Caco-2 (cell line): ENCODE measurements at regions not wholly inside any gene's neighbourhood (a gene's known extent, or its start where the extent isn't known, plus 50 kb on each side); places are given as distances from the start of the nearest gene placed in this dataset.

Experiments
- BruUV-seq: library from RNA; stranded (reverse); fragments of 400-500 nt; replicated peaks from 2 replicates; lab custom pipeline; 2021; lab: Mats Ljungman, UMichigan
- CTCF ChIA-PET: fragments of 300-600 bp; sonication (Branson Sonifier 250); formaldehyde crosslinking; loops from one replicate; lab custom pipeline; 2022; ENCODE audit warnings: antibody characterized with exemption; lab: Charles Lee
- POLR2A ChIA-PET: fragments of 300-600 bp; sonication (Branson Sonifier 250); formaldehyde crosslinking; loops from one replicate; lab custom pipeline; 2022; ENCODE audit warnings: antibody characterized with exemption; lab: Charles Lee
- DNase-seq, 2 experiments: peaks; one replicate each; pipeline versions ENCODE4 v3.0.0 to v3.0.0-alpha.2; 2020 to 2022
- H3K27me3 ChIP-seq: replicated peaks from 2 replicates; pipeline ENCODE4 v1.6.0; 2011; ENCODE audit warnings: low read length; ENCODE audit not compliant: control insufficient read depth, insufficient read depth
- H3K36me3 ChIP-seq: 2 replicates; pipeline ENCODE4 v1.5.1; 2011; ENCODE audit warnings: low read length; ENCODE audit not compliant: control insufficient read depth, insufficient read depth
- H3K4me1 ChIP-seq: fragments of 250-450 bp; sonication (Bioruptor Pico); 2 replicates; pipeline ENCODE4 v1.5.1; 2020; ENCODE audit warnings: mild to moderate bottlenecking
- H3K4me3 ChIP-seq: 2 replicates; pipeline ENCODE4 v1.5.1; 2011; ENCODE audit warnings: low read depth, mild to moderate bottlenecking, control low read depth, low read length
- H3K9me3 ChIP-seq: fragments of 250-450 bp; sonication (Bioruptor Pico); 2 replicates; pipeline ENCODE4 v1.5.1; 2020; ENCODE audit warnings: mild to moderate bottlenecking, moderate library complexity
- H3K27ac Mint-ChIP-seq: one replicate; pipeline ENCODE4 v1.8.0; 2022; ENCODE audit warnings: mixed read lengths; ENCODE audit not compliant: unreplicated experiment
- H3K27me3 Mint-ChIP-seq: one replicate; pipeline ENCODE4 v1.8.0; 2022; ENCODE audit warnings: mixed read lengths; ENCODE audit not compliant: insufficient read depth, unreplicated experiment
- H3K36me3 Mint-ChIP-seq: one replicate; pipeline ENCODE4 v1.8.0; 2022; ENCODE audit warnings: mild to moderate bottlenecking, mixed read lengths; ENCODE audit not compliant: insufficient read depth, unreplicated experiment
- H3K4me1 Mint-ChIP-seq: one replicate; pipeline ENCODE4 v1.8.0; 2022; ENCODE audit warnings: low read depth, mixed read lengths; ENCODE audit not compliant: unreplicated experiment
- H3K4me3 Mint-ChIP-seq: one replicate; pipeline ENCODE4 v1.8.0; 2022; ENCODE audit warnings: mild to moderate bottlenecking, moderate library complexity, mixed read lengths; ENCODE audit not compliant: unreplicated experiment
- H3K9me3 Mint-ChIP-seq: one replicate; pipeline ENCODE4 v1.8.0; 2022; ENCODE audit warnings: mixed read lengths; ENCODE audit not compliant: unreplicated experiment
- intact Hi-C: fragments of 100-400 bp; cut with micrococcal nuclease; formaldehyde crosslinking; loops from one replicate; pipeline ENCODE4 v1.10.0; 2022; ENCODE audit not compliant: unreplicated experiment
- TF ChIP-seq, protein P1 (sequence below), 2 experiments: fragments of 200-600 bp in 1 of 2; IDR thresholded peaks; 1 replicate in 1 of 2; 2 replicates in 1 of 2; pipeline versions ENCODE4 v1.5.1 to v1.8.0; 2011 to 2022; ENCODE audit warnings: antibody characterized with exemption in 1 of 2, control low read depth in 1 of 2, inconsistent platforms in 1 of 2, low read depth in 1 of 2, low read length in 1 of 2, mild to moderate bottlenecking in 1 of 2, moderate library complexity in 1 of 2; ENCODE audit not compliant: insufficient read depth in 1 of 2, severe bottlenecking in 1 of 2, unreplicated experiment in 1 of 2

DNA sequence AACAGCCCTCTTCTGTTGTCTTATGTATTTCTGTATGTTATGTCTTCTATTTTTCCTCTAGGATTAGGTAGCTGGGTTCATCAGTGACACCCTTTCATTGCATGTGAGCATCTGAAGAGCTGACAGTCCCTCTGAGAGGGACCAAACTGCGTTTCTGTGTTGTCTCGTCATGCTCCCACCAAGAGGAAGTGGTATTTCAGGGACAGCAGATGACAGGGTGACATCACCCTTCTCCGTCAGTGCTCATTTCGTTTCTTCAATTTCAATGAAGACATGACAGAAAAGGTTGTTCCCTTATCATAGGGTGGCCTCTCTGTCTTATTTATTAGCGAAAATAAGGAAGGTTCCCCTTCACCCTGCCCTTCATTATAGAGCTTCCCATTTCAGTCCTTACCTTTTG, 225.9 kb upstream of the NR4A3 start:
- H3K4me1 ChIP-seq, result no peaks in the 10 kb centered on the region
- CTCF ChIA-PET, result no interaction called here
- peaks cover 7% of the 10 kb centered on the region for H3K27me3 Mint-ChIP-seq
- TF ChIP-seq, protein P1, sequence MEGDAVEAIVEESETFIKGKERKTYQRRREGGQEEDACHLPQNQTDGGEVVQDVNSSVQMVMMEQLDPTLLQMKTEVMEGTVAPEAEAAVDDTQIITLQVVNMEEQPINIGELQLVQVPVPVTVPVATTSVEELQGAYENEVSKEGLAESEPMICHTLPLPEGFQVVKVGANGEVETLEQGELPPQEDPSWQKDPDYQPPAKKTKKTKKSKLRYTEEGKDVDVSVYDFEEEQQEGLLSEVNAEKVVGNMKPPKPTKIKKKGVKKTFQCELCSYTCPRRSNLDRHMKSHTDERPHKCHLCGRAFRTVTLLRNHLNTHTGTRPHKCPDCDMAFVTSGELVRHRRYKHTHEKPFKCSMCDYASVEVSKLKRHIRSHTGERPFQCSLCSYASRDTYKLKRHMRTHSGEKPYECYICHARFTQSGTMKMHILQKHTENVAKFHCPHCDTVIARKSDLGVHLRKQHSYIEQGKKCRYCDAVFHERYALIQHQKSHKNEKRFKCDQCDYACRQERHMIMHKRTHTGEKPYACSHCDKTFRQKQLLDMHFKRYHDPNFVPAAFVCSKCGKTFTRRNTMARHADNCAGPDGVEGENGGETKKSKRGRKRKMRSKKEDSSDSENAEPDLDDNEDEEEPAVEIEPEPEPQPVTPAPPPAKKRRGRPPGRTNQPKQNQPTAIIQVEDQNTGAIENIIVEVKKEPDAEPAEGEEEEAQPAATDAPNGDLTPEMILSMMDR (IDR thresholded peaks at IDR 0.05; ENCODE audit: insufficient read depth in 1 of 2, low read depth in 1 of 2, low read length in 1 of 2, severe bottlenecking in 1 of 2, unreplicated experiment in 1 of 2), result no peak
- no peaks in the 10 kb centered on the region for H3K9me3 Mint-ChIP-seq
- H3K27me3 ChIP-seq, result no peaks in the 10 kb centered on the region; the same call in 1 of the 2 replicates
- H3K4me3 ChIP-seq, result no peak overlapping the region
- H3K4me1 Mint-ChIP-seq, result no peaks in the 10 kb centered on the region
- H3K4me3 Mint-ChIP-seq, result no peak overlapping the region
- intact Hi-C loops, result no loop called here
- no peak overlapping the region for H3K27ac Mint-ChIP-seq
- H3K36me3 Mint-ChIP-seq, result no peaks in the 10 kb centered on the region
- POLR2A ChIA-PET, result no interaction called here
- DNase-seq, result no peak
- no peaks in the 10 kb centered on the region for H3K36me3 ChIP-seq
- BruUV-seq, result no TSS peak
- no peaks in the 10 kb centered on the region for H3K9me3 ChIP-seq

DNA sequence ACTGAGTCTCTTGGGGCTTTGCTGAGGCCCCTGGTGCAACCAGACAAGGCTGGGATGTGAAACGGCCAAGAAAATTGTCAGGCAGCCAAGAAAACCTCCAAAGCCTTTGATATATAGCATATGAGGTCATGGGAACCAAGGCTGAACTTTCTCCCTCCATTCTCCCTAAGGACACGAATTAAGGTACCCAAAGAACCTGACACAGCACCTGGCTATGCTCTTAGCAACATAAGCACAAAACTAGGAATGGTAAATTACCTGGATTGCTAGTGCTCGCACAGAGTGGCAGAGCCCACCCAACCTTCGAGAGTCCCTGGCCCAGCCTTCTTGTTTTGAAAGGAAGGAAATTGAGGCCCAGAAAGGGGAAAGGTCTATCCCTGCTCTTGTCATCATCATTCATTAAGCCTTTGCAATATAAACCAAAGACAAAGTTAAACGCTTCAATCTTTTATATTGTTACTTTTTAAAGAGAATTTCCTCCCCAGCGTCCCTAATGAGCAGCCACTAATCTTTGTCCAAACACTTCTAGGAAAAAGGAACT, 220.0 kb upstream of the NR4A3 start:
- Histone ChIP-seq H3K27me3 (no peaks in the 10 kb centered on the region; the same call in none of the 2 replicates), H3K36me3 (no peaks in the 10 kb centered on the region), H3K9me3 (no peaks in the 10 kb centered on the region), H3K4me3 (no peak overlapping the region), H3K4me1 (no peaks in the 10 kb centered on the region)
- Mint-ChIP-seq H3K4me1 (no peaks in the 10 kb centered on the region), H3K27me3 (peaks cover 4% of the 10 kb centered on the region), H3K4me3 (no peak overlapping the region), H3K36me3 (no peaks in the 10 kb centered on the region), H3K27ac (no peak overlapping the region), H3K9me3 (no peaks in the 10 kb centered on the region)
- ChIA-PET POLR2A (no interaction called here), CTCF (no interaction called here)
- no TSS peak for BruUV-seq
- no peak for DNase-seq
- TF ChIP-seq, protein P1 (IDR thresholded peaks at IDR 0.05; ENCODE audit: insufficient read depth in 1 of 2, low read depth in 1 of 2, low read length in 1 of 2, severe bottlenecking in 1 of 2, unreplicated experiment in 1 of 2), result no peak
- intact Hi-C loops, result no loop called here

DNA sequence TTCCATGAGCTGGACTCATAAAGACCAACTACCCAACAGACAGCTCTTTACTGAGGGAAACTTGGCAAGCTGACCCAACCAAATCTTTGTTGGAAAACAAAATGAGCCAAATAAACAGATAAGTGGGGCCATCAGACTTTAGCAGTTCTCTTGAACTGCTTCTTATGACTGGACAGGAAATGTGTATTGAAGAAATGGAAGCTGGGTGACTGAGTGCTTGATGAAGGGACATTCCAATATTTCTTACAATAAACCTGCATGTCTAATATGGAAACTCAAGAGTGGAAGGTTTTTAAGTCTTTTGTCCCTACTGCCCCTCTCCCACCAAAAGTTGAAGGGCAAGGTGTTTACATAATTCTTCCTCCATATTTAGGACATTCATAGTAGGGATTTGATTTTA, 218.8 kb upstream of the NR4A3 start:
- TF ChIP-seq, protein P1 (IDR thresholded peaks at IDR 0.05; ENCODE audit: insufficient read depth in 1 of 2, low read depth in 1 of 2, low read length in 1 of 2, severe bottlenecking in 1 of 2, unreplicated experiment in 1 of 2), result no peak
- Histone ChIP-seq H3K27me3 (no peaks in the 10 kb centered on the region; the same call in none of the 2 replicates), H3K9me3 (no peaks in the 10 kb centered on the region), H3K4me3 (no peak overlapping the region), H3K36me3 (no peaks in the 10 kb centered on the region), H3K4me1 (no peaks in the 10 kb centered on the region)
- Mint-ChIP-seq H3K9me3 (no peaks in the 10 kb centered on the region), H3K4me3 (no peak overlapping the region), H3K27ac (no peak overlapping the region), H3K36me3 (no peaks in the 10 kb centered on the region), H3K27me3 (no peaks in the 10 kb centered on the region), H3K4me1 (no peaks in the 10 kb centered on the region)
- ChIA-PET POLR2A (no interaction called here), CTCF (no interaction called here)
- BruUV-seq, result no TSS peak
- intact Hi-C loops, result no loop called here
- no peak for DNase-seq
